ENCODE measurements at regions not wholly inside any gene's neighbourhood (a gene's known extent, or its start where the extent isn't known, plus 50 kb on each side); places are given as distances from the start of the nearest gene placed in this dataset.

DNA sequence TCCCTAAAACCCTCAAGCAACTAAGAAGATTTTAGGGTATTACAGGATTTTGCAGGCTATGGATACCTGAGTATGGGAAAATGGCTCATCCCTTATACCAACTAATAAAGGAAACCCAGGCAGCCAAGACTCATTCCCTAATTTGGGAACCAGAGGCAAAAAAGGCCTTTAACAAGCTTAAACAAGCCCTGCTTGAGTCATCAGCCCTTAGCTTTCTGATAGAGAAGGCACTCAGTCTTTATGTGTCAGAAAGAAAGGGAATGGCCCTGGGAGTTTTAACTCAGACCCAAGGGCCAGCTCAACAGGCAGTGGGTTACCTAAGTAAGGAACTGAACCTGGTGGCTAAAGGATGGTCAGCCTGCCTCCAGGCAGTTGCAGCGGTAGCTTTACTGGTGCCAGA lies 96.9 kb upstream of the RMP24 start:
- no peak for ATAC-seq
- Histone ChIP-seq H3K4me1 (ENCODE audit: low read depth) (no peaks in the 10 kb centered on the region), H3K36me3 (ENCODE audit: low read depth) (no peaks in the 10 kb centered on the region), H3K4me3 (no peak overlapping the region), H3K9me3 (peaks cover 5% of the 10 kb centered on the region)
- intact Hi-C loops (cut with DNase I, micrococcal nuclease): no loop called here
- no peak for DNase-seq
- TF ChIP-seq, protein P1, sequence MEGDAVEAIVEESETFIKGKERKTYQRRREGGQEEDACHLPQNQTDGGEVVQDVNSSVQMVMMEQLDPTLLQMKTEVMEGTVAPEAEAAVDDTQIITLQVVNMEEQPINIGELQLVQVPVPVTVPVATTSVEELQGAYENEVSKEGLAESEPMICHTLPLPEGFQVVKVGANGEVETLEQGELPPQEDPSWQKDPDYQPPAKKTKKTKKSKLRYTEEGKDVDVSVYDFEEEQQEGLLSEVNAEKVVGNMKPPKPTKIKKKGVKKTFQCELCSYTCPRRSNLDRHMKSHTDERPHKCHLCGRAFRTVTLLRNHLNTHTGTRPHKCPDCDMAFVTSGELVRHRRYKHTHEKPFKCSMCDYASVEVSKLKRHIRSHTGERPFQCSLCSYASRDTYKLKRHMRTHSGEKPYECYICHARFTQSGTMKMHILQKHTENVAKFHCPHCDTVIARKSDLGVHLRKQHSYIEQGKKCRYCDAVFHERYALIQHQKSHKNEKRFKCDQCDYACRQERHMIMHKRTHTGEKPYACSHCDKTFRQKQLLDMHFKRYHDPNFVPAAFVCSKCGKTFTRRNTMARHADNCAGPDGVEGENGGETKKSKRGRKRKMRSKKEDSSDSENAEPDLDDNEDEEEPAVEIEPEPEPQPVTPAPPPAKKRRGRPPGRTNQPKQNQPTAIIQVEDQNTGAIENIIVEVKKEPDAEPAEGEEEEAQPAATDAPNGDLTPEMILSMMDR (IDR thresholded peaks at IDR 0.05): no peak

DNA sequence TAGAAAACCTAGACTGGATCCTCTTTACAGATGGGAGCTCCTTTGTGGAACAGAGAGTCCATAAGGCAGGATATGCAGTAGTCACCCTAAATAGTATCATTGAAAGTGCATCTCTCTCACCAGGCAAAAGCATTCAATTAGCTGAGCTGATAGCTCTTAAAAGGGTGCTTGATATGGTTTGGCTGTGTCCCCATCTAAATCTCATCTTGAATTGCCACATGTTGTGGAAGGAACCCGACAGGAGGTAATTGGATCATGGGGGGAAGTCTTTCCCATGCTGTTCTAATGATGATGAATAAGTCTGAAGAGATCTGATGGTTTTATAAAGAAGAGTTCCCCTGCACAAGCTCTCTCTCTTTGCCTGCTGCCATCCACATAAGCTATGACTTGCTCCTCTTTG lies 96.2 kb upstream of the RMP24 start:
- intact Hi-C loops (cut with DNase I, micrococcal nuclease): no loop called here
- TF ChIP-seq, protein P1 (IDR thresholded peaks at IDR 0.05): no peak
- no peak for DNase-seq

DNA sequence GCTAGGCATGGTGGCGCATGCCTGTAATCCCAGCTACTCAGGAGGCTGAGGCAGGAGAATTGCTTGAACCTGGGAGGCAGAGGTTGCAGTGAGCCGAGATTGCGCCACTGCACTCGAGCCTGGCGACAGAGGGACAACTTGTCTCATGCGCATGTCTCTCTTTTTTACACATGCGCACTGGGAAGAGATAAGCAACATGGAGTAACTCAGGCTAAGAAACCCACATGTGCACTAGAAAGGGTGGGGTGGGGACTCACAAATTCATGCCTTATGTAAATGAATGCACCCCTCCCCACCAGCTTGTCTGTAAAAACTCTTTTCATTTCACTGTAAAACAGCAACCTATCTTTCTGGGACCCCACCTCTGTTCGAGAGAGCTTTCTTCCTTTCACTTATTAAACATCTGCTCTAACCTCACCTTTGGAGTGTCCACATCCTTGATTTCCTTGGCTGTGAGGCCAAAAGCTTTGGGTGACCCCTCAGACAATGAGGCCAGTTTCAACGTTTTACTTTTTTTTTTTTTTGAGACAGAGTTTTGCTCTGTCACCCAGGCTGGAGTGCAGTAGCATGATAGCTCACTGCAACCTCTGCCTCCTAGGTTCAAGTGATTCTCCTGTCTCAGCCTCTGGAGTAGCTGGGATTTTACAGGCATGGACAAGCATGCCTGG lies 91.6 kb upstream of the RMP24 start:
- no peaks in the 10 kb centered on the region for H3K9me3 ChIP-seq
- no peak overlapping the region for H3K4me3 ChIP-seq
- intact Hi-C loops (cut with DNase I, micrococcal nuclease): no loop called here
- TF ChIP-seq, protein P1 (IDR thresholded peaks at IDR 0.05): no peak
- DNase-seq (no peak), ATAC-seq (no peak)
- H3K4me1 ChIP-seq (ENCODE audit: low read depth): no peaks in the 10 kb centered on the region
- H3K36me3 ChIP-seq (ENCODE audit: low read depth): no peaks in the 10 kb centered on the region

More for the DNA sequence above, 96.2 kb upstream of the RMP24 start:
- Histone ChIP-seq H3K36me3 (ENCODE audit: low read depth) (no peaks in the 10 kb centered on the region), H3K4me1 (ENCODE audit: low read depth) (no peaks in the 10 kb centered on the region), H3K4me3 (no peak overlapping the region), H3K9me3 (peaks cover 5% of the 10 kb centered on the region)
- no peak for ATAC-seq

DNA sequence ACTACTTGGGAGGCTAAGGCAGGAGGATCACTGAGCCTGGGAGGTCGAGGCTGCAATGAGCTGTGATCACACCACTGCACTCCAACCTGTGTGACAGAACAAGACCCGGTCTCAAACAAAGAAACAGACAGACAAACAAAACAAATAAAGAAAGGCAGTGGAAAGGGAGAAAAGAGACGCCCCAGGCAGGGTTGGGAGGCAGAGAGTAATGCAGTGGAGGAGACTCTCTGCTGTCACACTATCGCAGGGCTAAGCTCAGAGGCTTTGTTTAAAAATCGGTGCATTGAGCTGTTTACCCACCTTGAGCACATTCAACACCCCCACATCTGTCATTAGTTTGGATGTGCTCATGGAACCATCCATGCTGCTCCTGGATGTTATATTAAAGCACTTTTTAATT lies 84.2 kb upstream of the RMP24 start:
- no peak for DNase-seq
- TF ChIP-seq, protein P1 (IDR thresholded peaks at IDR 0.05): no peak
- H3K9me3 ChIP-seq: no peaks in the 10 kb centered on the region
- H3K36me3 ChIP-seq (ENCODE audit: low read depth): no peaks in the 10 kb centered on the region
- no peak overlapping the region for H3K4me3 ChIP-seq
- intact Hi-C loops (cut with DNase I, micrococcal nuclease): no loop called here
- ATAC-seq: no peak
- H3K4me1 ChIP-seq (ENCODE audit: low read depth): no peaks in the 10 kb centered on the region

DNA sequence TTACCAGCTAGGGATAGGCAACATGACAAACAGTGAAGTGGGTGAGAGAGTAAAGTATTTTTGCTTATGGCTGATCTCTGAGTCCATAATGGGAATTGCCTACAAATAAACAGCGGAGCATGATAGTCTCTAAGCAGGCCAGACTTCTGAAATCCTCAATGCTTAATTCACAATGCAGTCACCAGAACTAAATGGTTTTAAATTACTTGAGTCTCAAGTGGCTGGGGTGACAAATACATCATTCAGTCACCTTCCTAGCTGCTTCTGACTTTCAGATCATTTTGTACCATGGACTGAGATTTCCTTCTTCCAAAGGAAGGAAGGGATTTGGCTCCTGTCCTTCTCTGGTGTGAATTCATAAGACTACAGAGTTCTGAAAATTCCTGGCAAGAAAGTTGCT lies 82.8 kb upstream of the RMP24 start:
- no peak overlapping the region for H3K4me3 ChIP-seq
- H3K9me3 ChIP-seq: no peaks in the 10 kb centered on the region
- ATAC-seq (no peak), DNase-seq (no peak)
- TF ChIP-seq, protein P1 (IDR thresholded peaks at IDR 0.05): no peak
- H3K36me3 ChIP-seq (ENCODE audit: low read depth): no peaks in the 10 kb centered on the region
- intact Hi-C loops (cut with DNase I, micrococcal nuclease): no loop called here
- H3K4me1 ChIP-seq (ENCODE audit: low read depth): no peaks in the 10 kb centered on the region

DNA sequence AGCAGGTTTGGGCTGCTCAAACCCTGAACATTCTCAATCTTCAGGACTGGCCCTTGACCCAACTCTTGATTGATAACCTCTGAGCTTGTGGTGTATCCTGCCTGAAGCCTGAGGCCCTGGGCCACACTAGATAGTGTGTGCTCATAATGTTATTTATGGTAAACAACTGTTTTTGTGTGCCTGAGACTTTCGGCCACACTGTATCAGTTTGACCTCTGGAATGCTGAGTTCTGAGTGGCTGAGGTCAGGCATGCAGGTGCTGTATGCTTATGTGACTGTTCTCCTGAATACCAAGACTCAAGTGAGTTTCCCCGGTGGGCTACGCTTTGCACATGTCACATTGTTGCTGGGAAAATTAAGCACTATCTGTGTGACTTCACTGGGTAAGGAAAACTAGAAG lies 82.2 kb upstream of the RMP24 start:
- ATAC-seq (no peak), DNase-seq (no peak)
- Histone ChIP-seq H3K4me1 (ENCODE audit: low read depth) (no peaks in the 10 kb centered on the region), H3K9me3 (no peaks in the 10 kb centered on the region), H3K36me3 (ENCODE audit: low read depth) (no peaks in the 10 kb centered on the region), H3K4me3 (no peak overlapping the region)
- intact Hi-C loops (cut with DNase I, micrococcal nuclease): no loop called here
- TF ChIP-seq, protein P1 (IDR thresholded peaks at IDR 0.05): no peak
